ENCODE measurements at regions not wholly inside any gene's neighbourhood (a gene's known extent, or its start where the extent isn't known, plus 50 kb on each side); places are given as distances from the start of the nearest gene placed in this dataset.
A peak's percentile ranks its signal among the peaks of the same experiment; 100 is the strongest.

DNA sequence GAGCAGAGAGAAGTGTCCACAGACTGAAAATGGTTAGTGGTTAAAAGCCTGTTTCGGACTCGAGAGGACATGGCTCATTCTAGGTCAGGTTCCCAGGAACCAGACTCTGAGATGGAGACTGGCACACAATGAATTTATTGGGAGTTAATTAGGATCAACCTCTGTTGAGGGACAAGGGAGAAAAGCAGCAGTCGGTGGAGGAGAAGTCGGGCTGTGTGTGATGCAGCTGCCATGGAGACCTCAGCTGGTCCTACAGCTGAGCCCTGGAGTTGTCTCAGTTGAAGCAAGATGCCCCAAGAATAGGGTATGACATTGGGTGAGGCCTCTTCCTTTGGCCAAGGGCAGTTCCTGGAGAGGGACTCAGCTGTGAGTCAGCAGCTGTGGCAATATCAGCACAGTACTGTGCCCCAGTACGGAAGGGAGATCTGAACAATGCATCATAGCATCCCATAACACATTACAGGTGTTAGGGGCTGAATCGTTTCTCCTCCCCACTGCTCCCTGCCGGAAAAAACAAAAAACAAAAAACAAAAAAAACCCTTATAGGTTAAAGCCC, 105.4 kb downstream of the ABHD5 start:
- Histone ChIP-seq H4K20me1 (ENCODE audit: control insufficient read depth, extremely low read depth, insufficient read depth, low read length) (no peaks in the 10 kb centered on the region), H2AFZ (ENCODE audit: control insufficient read depth, low read length) (no peak overlapping the region), H3K27me3 (ENCODE audit: control insufficient read depth, extremely low read depth, insufficient read depth, low read length) (no peaks in the 10 kb centered on the region), H3K9me3 (ENCODE audit: control insufficient read depth, low read depth, low read length) (no peaks in the 10 kb centered on the region), H3K79me2 (ENCODE audit: control insufficient read depth, insufficient read depth, low read length) (no peaks in the 10 kb centered on the region), H3K9me1 (ENCODE audit: control insufficient read depth, extremely low read depth, insufficient read depth, low read length) (no peaks in the 10 kb centered on the region), H3K9ac (ENCODE audit: control insufficient read depth, extremely low read depth, insufficient read depth, low read length) (no peak overlapping the region), H3K4me3 (ENCODE audit: control insufficient read depth in 2 of 3, extremely low read depth in 1 of 3, insufficient read depth in 2 of 3, low read depth in 1 of 3, low read length in 3 of 3) (no peak overlapping the region), H3K27ac (ENCODE audit: control insufficient read depth, insufficient read depth, low read length) (no peak overlapping the region), H3K4me2 (ENCODE audit: control insufficient read depth, extremely low read depth, insufficient read depth, low read depth, low read length) (peak overlapping the region; percentile 11), H3K36me3 (ENCODE audit: control insufficient read depth in 2 of 2, extremely low read depth in 1 of 2, insufficient read depth in 2 of 2, low read length in 2 of 2) (no peaks in the 10 kb centered on the region), H3K4me1 (ENCODE audit: control insufficient read depth, extremely low read depth, insufficient read depth, low read length) (peaks cover 28% of the 10 kb centered on the region)
- dilution Hi-C loops (cut with MboI; ENCODE audit: extremely low pct_ligation_motif_present, low sequenced_read_pairs) = no loop called here
- FAIRE-seq (peak; percentile 70), DNase-seq (ENCODE audit: low read depth, low spot score) (no peak)
- TF ChIP-seq, protein P1, sequence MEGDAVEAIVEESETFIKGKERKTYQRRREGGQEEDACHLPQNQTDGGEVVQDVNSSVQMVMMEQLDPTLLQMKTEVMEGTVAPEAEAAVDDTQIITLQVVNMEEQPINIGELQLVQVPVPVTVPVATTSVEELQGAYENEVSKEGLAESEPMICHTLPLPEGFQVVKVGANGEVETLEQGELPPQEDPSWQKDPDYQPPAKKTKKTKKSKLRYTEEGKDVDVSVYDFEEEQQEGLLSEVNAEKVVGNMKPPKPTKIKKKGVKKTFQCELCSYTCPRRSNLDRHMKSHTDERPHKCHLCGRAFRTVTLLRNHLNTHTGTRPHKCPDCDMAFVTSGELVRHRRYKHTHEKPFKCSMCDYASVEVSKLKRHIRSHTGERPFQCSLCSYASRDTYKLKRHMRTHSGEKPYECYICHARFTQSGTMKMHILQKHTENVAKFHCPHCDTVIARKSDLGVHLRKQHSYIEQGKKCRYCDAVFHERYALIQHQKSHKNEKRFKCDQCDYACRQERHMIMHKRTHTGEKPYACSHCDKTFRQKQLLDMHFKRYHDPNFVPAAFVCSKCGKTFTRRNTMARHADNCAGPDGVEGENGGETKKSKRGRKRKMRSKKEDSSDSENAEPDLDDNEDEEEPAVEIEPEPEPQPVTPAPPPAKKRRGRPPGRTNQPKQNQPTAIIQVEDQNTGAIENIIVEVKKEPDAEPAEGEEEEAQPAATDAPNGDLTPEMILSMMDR (optimal IDR thresholded peaks at IDR 0.05 in 1 of 3, IDR thresholded peaks at IDR 0.05 in 1 of 3, conservative IDR thresholded peaks at IDR 0.05 in 1 of 3; ENCODE audit: extremely low read depth in 1 of 3, insufficient read depth in 2 of 3, low read length in 3 of 3) = no peak
- no peak for TF ChIP-seq EZH2 (IDR thresholded peaks at IDR 0.05; ENCODE audit: low read length)

DNA sequence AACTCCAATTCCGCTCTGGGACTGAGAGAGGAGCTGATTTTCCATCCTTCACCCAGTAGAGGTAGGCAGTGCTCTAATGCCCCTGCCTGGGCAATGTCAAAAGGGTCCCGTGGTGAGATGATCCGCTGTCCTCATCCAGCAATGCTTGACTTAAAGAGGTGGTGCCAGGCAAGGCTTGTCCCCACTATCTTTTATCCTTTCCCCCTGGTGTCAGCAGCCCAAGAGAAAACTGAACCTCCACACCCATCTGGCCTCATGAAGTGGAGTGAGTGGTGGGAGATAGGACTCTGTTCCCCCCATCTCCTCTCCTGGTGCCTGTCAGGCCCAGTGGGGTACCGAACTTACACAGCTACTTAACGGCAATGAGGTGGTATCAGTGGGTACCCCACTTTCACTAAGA, 107.1 kb downstream of the ABHD5 start:
- FAIRE-seq = no peak
- no peak overlapping the region for H2AFZ ChIP-seq (ENCODE audit: control insufficient read depth, low read length)
- dilution Hi-C loops (cut with MboI; ENCODE audit: extremely low pct_ligation_motif_present, low sequenced_read_pairs) = no loop called here

More for the DNA sequence above, 107.1 kb downstream of the ABHD5 start:
- Histone ChIP-seq H3K27me3 (ENCODE audit: control insufficient read depth, extremely low read depth, insufficient read depth, low read length) (no peaks in the 10 kb centered on the region), H3K4me2 (ENCODE audit: control insufficient read depth, extremely low read depth, insufficient read depth, low read depth, low read length) (no peak overlapping the region), H3K27ac (ENCODE audit: control insufficient read depth, insufficient read depth, low read length) (no peak overlapping the region), H3K36me3 (ENCODE audit: control insufficient read depth in 2 of 2, extremely low read depth in 1 of 2, insufficient read depth in 2 of 2, low read length in 2 of 2) (no peaks in the 10 kb centered on the region), H3K9ac (ENCODE audit: control insufficient read depth, extremely low read depth, insufficient read depth, low read length) (no peak overlapping the region), H4K20me1 (ENCODE audit: control insufficient read depth, extremely low read depth, insufficient read depth, low read length) (no peaks in the 10 kb centered on the region), H3K4me1 (ENCODE audit: control insufficient read depth, extremely low read depth, insufficient read depth, low read length) (peaks cover 25% of the 10 kb centered on the region), H3K9me3 (ENCODE audit: control insufficient read depth, low read depth, low read length) (no peaks in the 10 kb centered on the region), H3K79me2 (ENCODE audit: control insufficient read depth, insufficient read depth, low read length) (no peaks in the 10 kb centered on the region), H3K9me1 (ENCODE audit: control insufficient read depth, extremely low read depth, insufficient read depth, low read length) (no peaks in the 10 kb centered on the region), H3K4me3 (ENCODE audit: control insufficient read depth in 2 of 3, extremely low read depth in 1 of 3, insufficient read depth in 2 of 3, low read depth in 1 of 3, low read length in 3 of 3) (no peak overlapping the region)
- TF ChIP-seq EZH2 (IDR thresholded peaks at IDR 0.05; ENCODE audit: low read length) = no peak
- TF ChIP-seq, protein P1 (optimal IDR thresholded peaks at IDR 0.05 in 1 of 3, IDR thresholded peaks at IDR 0.05 in 1 of 3, conservative IDR thresholded peaks at IDR 0.05 in 1 of 3; ENCODE audit: extremely low read depth in 1 of 3, insufficient read depth in 2 of 3, low read length in 3 of 3) = no peak
- DNase-seq (ENCODE audit: low read depth, low spot score) = no peak

Measured in keratinocyte (primary cell).